ENCODE measurements at regions not wholly inside any gene's neighbourhood (a gene's known extent, or its start where the extent isn't known, plus 50 kb on each side); places are given as distances from the start of the nearest gene placed in this dataset.

DNA sequence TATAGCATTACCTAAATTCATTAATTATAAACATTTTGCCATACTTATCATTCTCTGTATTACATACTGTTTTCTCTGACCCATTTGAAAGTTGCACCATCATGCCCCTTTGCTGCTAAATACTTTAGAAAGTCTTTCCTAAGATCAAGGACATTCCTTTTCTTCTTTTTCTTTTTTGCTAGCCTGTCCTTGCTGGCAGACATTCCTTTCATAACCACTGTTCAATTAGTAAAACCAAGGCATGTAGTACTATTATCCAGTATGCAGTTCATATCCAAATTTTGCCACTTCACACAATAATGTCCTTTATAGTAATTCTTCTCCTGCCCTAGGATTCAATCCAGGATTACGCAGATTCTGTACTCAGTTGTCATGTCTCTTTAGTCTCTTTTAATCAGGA, 321.0 kb upstream of the C2CD4B start:
- no peak for TF ChIP-seq POLR2AphosphoS5 (IDR thresholded peaks at IDR 0.05)
- TF ChIP-seq, protein P1, sequence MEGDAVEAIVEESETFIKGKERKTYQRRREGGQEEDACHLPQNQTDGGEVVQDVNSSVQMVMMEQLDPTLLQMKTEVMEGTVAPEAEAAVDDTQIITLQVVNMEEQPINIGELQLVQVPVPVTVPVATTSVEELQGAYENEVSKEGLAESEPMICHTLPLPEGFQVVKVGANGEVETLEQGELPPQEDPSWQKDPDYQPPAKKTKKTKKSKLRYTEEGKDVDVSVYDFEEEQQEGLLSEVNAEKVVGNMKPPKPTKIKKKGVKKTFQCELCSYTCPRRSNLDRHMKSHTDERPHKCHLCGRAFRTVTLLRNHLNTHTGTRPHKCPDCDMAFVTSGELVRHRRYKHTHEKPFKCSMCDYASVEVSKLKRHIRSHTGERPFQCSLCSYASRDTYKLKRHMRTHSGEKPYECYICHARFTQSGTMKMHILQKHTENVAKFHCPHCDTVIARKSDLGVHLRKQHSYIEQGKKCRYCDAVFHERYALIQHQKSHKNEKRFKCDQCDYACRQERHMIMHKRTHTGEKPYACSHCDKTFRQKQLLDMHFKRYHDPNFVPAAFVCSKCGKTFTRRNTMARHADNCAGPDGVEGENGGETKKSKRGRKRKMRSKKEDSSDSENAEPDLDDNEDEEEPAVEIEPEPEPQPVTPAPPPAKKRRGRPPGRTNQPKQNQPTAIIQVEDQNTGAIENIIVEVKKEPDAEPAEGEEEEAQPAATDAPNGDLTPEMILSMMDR (IDR thresholded peaks at IDR 0.05): no peak
- no peak for TF ChIP-seq POLR2A (IDR thresholded peaks at IDR 0.05)
- TF ChIP-seq EP300 (IDR thresholded peaks at IDR 0.05): no peak
